Esophagus mucosa (tissue), 1 donor: ENCODE measurements at regions not wholly inside any gene's neighbourhood (a gene's known extent, or its start where the extent isn't known, plus 50 kb on each side); places are given as distances from the start of the nearest gene placed in this dataset.
A peak's percentile ranks its signal among the peaks of the same experiment; 100 is the strongest.

Experiments used
- ATAC-seq: fragments of 200-7000 bp; cut with Tn5 transposase; one replicate; pipeline ENCODE4 v1.9.1; 2020
- donor health status: DM: yes; HTN: yes; CAD: no.

- peak; percentile 64 for ATAC-seq
These were observed 289.2 kb upstream of the DMRT1 start for GRCh38 chr9:551986-552929.

GRCh38 chr9:555493-555892 is 286.0 kb upstream of the DMRT1 start:
- no peak for ATAC-seq

- no peak for ATAC-seq
These were observed 285.3 kb upstream of the DMRT1 start for GRCh38 chr9:556199-556598.

GRCh38 chr9:556675-557074 is 284.8 kb upstream of the DMRT1 start:
- ATAC-seq, result no peak

GRCh38 chr9:557601-558201 is 283.8 kb upstream of the DMRT1 start:
- ATAC-seq, result peak; percentile 50

- ATAC-seq, result peak; percentile 63
These were observed 280.1 kb upstream of the DMRT1 start for GRCh38 chr9:561427-561826.

GRCh38 chr9:563200-563599 is 278.3 kb upstream of the DMRT1 start:
- ATAC-seq, result no peak

- no peak for ATAC-seq
These were observed 276.0 kb upstream of the DMRT1 start for GRCh38 chr9:565528-565927.

GRCh38 chr9:567128-567746 is 274.3 kb upstream of the DMRT1 start:
- no peak for ATAC-seq

GRCh38 chr9:567747-568305 is 273.7 kb upstream of the DMRT1 start:
- no peak for ATAC-seq

- ATAC-seq, result no peak
These were observed 272.2 kb upstream of the DMRT1 start for GRCh38 chr9:569296-569695.

GRCh38 chr9:570187-570586 is 271.3 kb upstream of the DMRT1 start:
- ATAC-seq, result no peak

- ATAC-seq, result no peak
These were observed 270.4 kb upstream of the DMRT1 start for GRCh38 chr9:571066-571465.

- no peak for ATAC-seq
These were observed 269.8 kb upstream of the DMRT1 start for GRCh38 chr9:571741-572140.

GRCh38 chr9:573691-574410 is 267.6 kb upstream of the DMRT1 start:
- no peak for ATAC-seq

GRCh38 chr9:575139-575538 is 266.4 kb upstream of the DMRT1 start:
- ATAC-seq, result no peak

GRCh38 chr9:580652-581342 is 260.7 kb upstream of the DMRT1 start:
- no peak for ATAC-seq

- peak; percentile 32 for ATAC-seq
These were observed 259.6 kb upstream of the DMRT1 start for GRCh38 chr9:581673-582497.

GRCh38 chr9:582775-583174 is 258.7 kb upstream of the DMRT1 start:
- ATAC-seq, result peak; percentile 38

- ATAC-seq, result no peak
These were observed 254.0 kb upstream of the DMRT1 start for GRCh38 chr9:587527-587926.

GRCh38 chr9:588981-589380 is 252.5 kb upstream of the DMRT1 start:
- ATAC-seq, result peak; percentile 83
